ENCODE measurements at regions not wholly inside any gene's neighbourhood (a gene's known extent, or its start where the extent isn't known, plus 50 kb on each side); places are given as distances from the start of the nearest gene placed in this dataset.
"Not testable (repeated sequence)": the region's sequence is repeated elsewhere in the genome, so short reads cannot be mapped to it uniquely, and the experiment has no call there.

- no peak for DNase-seq
Measured at GRCh38 chr10:64346389-64346788, 825.2 kb downstream of the REEP3 start.

- DNase-seq, result no peak
Measured at GRCh38 chr10:64350665-64351064, 829.5 kb downstream of the REEP3 start.

- DNase-seq, result no peak
Measured at GRCh38 chr10:64358907-64359306, 837.7 kb downstream of the REEP3 start.

DNA sequence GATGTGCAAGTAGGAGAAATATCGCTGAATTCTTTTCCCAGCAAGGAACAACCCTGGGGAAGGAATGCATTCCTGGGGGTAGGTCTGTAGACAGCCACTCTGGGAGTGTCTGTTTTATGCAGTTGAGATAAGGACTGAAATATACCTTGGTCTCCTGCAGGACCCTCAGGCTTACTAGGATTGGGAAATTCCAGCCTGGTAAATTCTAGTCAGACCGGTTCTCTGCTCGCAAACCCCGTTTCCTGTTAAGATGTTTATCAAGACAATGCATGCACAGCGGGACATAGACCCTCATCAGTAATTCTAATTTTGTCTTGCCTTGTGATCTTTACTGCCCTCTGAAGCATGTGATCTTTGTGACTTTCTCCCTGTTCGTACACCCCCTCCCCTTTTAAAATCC is 839.0 kb downstream of the REEP3 start:
- DNase-seq, result not testable (repeated sequence)

DNA sequence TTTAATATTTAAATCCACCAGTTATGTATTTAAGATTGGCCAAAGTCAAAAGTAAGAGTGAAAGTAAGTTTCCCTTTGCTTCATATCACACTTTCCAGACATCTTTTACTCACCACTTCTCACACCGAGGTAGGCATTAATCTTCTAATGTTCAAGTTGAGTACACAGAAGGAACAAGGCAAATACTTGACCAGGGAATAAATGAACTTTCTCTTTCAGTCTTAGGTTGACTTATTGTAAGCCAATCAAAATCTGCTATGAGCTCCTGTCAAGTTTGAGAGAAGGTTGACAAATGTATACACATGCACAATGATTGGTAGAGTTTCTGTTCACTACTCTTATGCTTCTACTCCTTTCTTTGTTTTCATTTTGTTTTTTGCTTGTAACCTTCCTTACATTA is 842.5 kb downstream of the REEP3 start:
- no peak for DNase-seq

DNA sequence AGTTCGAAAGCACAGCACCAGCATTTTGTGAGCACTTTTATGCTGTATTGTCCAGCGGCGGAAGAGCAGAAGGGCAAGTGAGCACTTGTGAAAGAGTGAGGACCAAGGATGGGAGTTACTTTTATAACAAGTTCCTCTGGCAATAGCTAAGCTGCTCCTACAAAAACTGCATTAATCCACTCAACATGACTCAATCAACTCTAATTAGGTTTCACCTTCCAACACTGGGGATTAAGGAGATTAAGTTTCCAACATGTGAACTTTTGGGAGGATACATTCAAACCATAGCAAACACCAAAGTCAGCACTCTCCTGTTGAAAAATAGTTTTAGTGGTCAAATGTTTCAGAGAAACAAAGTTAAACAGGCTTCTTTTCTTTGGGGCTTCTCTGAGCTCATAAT is 844.5 kb downstream of the REEP3 start:
- DNase-seq, result no peak

DNA sequence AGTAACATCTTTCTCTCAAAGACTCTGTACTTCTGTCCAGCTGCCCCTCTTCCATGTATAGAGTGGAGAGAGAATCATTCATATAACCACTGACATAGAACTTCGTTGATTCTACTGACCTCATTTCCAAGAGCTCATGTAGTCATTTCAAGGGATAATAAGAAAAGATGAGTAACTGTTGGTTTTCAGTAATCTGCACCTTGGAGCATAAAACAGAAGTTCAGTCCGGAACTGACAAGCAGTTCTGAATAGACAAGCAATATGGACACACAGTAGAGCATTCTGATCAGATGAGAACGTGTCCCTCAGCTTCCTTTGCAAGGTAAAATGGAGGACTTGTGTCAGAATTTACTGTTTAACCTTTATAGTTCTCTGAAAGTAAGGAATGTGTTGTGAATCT is 847.1 kb downstream of the REEP3 start:
- peak; percentile 0 for DNase-seq

GRCh38 chr10:64369885-64370773 is 848.9 kb downstream of the REEP3 start:
- DNase-seq, result no peak

GRCh38 chr10:64374346-64374745 is 853.1 kb downstream of the REEP3 start:
- no peak for DNase-seq

DNA sequence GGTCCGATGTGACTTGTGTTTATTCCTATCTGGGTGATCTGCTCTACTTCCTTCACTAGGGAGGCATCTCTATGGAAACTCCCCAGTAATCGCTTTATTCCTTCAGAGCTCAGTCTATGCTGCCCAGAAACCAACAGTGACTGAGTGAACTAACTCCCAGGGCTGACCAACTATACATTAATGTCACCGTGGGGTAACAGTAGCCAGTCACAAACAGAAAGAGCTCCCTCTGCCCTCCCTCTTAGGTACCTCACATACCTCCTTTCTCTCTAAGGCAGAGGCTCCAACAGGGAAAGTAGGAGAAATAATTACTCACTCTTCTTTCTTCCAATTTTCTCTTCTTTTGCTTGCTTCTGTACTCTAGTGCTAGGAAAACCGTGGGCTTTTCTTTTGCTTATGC is 855.0 kb downstream of the REEP3 start:
- DNase-seq, result no peak

DNA sequence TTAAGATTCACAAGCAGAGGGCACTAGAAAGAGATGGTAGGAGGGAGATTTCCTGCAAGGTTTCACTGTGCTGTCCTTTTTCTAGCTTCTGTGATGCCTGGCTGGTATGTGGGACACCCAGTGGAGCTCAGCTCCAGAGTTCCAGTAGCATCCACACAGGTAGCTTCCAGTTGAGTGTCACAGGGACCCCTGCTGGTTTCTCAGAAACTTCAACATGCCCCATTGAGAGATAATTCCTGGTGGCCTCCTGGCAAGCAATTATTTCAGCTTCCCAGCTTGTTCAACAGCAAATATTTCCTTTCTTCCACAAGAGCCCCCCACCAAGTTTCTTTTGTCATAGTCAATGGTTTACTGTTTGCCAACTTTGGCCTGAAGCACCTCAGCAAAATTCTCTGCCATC is 858.7 kb downstream of the REEP3 start:
- DNase-seq, result no peak

- DNase-seq, result no peak
Measured at GRCh38 chr10:64385355-64385754, 864.2 kb downstream of the REEP3 start.

GRCh38 chr10:64394744-64395143 is 873.5 kb downstream of the REEP3 start:
- DNase-seq, result peak; percentile 49

- DNase-seq, result peak; percentile 84
Measured at GRCh38 chr10:64396105-64396708, 875.0 kb downstream of the REEP3 start.

DNA sequence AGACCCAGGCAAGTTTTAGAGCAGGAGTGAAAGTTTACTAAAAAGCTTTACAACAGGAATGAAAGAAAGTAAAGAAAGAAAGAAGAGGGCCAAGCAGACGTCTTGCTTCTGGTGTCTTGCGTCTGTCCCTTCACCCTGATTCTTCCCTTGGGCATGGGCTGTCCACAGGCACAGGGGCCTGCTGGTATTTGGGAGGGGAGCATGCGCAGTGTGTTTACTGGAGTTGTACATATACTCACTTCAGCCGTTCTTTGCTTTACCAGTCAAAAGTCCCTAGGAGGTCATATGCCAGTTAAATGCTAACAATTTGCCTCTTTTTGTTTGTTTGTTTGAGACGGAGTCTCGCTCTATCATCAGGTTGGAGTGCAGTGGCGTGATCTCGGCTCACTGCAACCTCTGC is 875.9 kb downstream of the REEP3 start:
- no peak for DNase-seq

DNA sequence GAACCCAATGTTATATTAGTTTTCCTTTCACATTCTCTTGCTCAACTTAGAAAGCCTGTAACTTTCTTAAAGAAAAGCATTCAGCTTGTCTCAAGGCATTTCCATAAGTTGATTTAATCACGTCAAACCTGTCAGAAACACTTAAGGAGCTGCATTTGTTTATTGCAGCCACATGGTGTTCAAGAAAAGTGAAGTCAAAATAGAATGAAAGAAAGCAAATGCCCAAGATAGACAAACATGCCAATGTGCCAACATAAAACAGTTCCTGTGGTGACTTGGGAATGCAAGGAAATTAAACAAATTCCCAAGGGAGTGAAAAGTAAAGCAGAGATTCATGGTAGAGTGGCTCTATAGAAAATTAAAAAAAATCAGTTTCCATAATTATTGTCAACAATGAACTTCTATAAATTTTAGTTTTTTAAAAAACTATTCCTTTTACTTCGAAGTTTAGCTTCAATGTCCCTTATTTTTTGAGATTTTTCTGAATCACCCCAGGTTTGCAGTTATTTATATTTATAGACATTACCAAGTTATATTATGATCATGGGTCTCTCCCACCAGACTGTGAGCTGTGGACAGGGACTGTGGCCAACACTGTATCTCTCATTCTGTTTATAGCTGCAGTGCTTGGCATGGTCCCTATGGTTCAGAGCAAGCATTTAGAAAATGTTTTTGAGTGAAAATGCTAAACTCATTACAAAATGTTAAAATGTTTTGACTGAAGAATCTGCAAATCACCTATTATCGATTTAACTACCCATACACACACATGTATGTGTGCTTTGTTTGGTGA is 887.4 kb downstream of the REEP3 start:
- no peak for DNase-seq

DNA sequence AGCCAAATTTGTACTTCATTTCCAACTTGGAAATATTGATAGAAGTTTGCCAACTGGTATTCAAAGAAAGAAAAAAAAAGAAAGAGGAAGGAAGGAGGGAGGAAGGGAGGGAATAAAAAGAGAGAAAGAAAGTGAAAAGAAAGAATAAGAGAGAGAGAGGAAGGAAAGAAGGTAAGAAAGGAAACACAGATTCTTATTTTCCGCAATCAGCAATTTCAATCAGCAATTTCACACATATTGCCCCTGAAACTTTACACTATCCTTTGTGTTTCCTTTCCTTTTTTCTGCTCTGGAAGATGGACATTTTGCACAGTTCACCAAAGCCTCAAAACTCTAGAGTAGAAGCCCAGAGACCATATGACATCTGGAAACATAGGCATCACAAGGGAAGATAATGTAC is 888.1 kb downstream of the REEP3 start:
- no peak for DNase-seq

- no peak for DNase-seq
Measured at GRCh38 chr10:64416011-64416410, 894.8 kb downstream of the REEP3 start.

- DNase-seq, result no peak
Measured at GRCh38 chr10:64419461-64419860, 898.3 kb downstream of the REEP3 start.

GRCh38 chr10:64426745-64427144 is 905.5 kb downstream of the REEP3 start:
- DNase-seq, result no peak

- DNase-seq, result peak; percentile 26
Measured at GRCh38 chr10:64430690-64431323, 909.6 kb downstream of the REEP3 start.

DNA sequence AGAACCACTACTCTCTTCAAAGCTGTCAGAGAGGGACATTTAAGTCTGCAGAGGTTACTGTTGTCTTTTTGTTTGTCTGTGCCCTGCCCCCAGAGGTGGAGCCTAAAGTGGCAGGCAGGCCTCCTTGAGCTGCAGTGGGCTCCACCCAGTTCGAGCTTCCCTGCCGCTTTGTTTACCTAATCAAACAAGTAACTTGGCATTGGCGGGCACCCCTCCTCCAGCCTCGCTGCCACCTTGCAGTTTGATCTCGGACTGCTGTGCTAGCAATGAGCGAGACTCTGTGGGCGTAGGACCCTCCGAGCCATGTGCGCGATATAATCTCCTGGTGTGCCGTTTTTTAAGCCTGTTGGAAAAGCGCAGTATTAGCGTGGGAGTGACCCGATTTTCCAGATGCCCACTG is 920.7 kb downstream of the REEP3 start:
- not testable (repeated sequence) for DNase-seq

- no peak for DNase-seq
Measured at GRCh38 chr10:64444163-64444562, 923.0 kb downstream of the REEP3 start.
